Natural killer cell (primary cell): ENCODE measurements at regions not wholly inside any gene's neighbourhood (a gene's known extent, or its start where the extent isn't known, plus 50 kb on each side); places are given as distances from the start of the nearest gene placed in this dataset.
A peak's percentile ranks its signal among the peaks of the same experiment; 100 is the strongest.

Experiments
- ATAC-seq, 3 donors: fragments of 150-1000 bp in 2 of 3; fragments of 200-7000 bp in 1 of 3; cut with Tn5 transposase; 1 replicate in 1 of 3; 2 replicates in 2 of 3; pipeline ENCODE4 v1.10.0; 2021; ENCODE audit warnings: mild to moderate bottlenecking in 2 of 3, moderate library complexity in 2 of 3
- DNase-seq, 2 donors: peaks; one replicate each; pipeline versions ENCODE4 v3.0.0 to v3.0.0-alpha.2; 2013 to 2021; ENCODE audit warnings: mixed read lengths in 1 of 2
- H3K27ac ChIP-seq: one replicate; pipeline ENCODE4 v1.5.1; 2013; ENCODE audit warnings: mild to moderate bottlenecking, low read length
- H3K27me3 ChIP-seq: one replicate; pipeline ENCODE4 v1.6.1; 2013; ENCODE audit warnings: low read length; ENCODE audit not compliant: control insufficient read depth, insufficient read depth
- H3K36me3 ChIP-seq: one replicate; pipeline ENCODE4 v1.6.1; 2013; ENCODE audit warnings: low read length; ENCODE audit not compliant: control insufficient read depth, insufficient read depth
- H3K4me1 ChIP-seq: one replicate; pipeline ENCODE4 v1.6.1; 2013; ENCODE audit warnings: low read length; ENCODE audit not compliant: control insufficient read depth, insufficient read depth
- H3K4me3 ChIP-seq: one replicate; pipeline ENCODE4 v1.5.1; 2013; ENCODE audit warnings: low read length
- H3K9me3 ChIP-seq: one replicate; pipeline ENCODE4 v1.6.1; 2013; ENCODE audit warnings: low read length; ENCODE audit not compliant: control insufficient read depth, insufficient read depth
- H3K27ac Mint-ChIP-seq, 2 donors: one replicate each; pipeline ENCODE4 v1.8.0; 2022; ENCODE audit warnings: mild to moderate bottlenecking in 2 of 2, mixed read lengths in 2 of 2, moderate library complexity in 1 of 2
- H3K27me3 Mint-ChIP-seq, 2 donors: one replicate each; pipeline ENCODE4 v1.8.0; 2022; ENCODE audit warnings: low read depth in 2 of 2, mixed read lengths in 2 of 2
- H3K36me3 Mint-ChIP-seq: one replicate; pipeline ENCODE4 v1.8.0; 2022; ENCODE audit warnings: mixed read lengths
- H3K4me1 Mint-ChIP-seq, 2 donors: one replicate each; pipeline ENCODE4 v1.8.0; 2022; ENCODE audit warnings: mixed read lengths in 2 of 2
- H3K4me3 Mint-ChIP-seq: one replicate; pipeline ENCODE4 v1.8.0; 2022; ENCODE audit warnings: mild to moderate bottlenecking, moderate library complexity, mixed read lengths
- H3K9me3 Mint-ChIP-seq, 2 donors: one replicate each; pipeline ENCODE4 v1.8.0; 2022; ENCODE audit warnings: mixed read lengths in 2 of 2
- WGBS: methylation state at CpG from one replicate; pipeline ENCODE4 v1.1.7; 2013; ENCODE audit warnings: missing lambda C conversion rate; ENCODE audit not compliant: insufficient coverage; 5-methylcytosine and 5-hydroxymethylcytosine counted together
- intact Hi-C: fragments of 100-400 bp; cut with micrococcal nuclease; formaldehyde crosslinking; loops from one replicate; pipeline ENCODE4 v1.14.2; 2022
- TF ChIP-seq, protein P1 (sequence below): fragments of 200-600 bp; IDR thresholded peaks from one replicate; pipeline ENCODE4 v1.8.0; 2022; ENCODE audit warnings: antibody characterized with exemption

DNA sequence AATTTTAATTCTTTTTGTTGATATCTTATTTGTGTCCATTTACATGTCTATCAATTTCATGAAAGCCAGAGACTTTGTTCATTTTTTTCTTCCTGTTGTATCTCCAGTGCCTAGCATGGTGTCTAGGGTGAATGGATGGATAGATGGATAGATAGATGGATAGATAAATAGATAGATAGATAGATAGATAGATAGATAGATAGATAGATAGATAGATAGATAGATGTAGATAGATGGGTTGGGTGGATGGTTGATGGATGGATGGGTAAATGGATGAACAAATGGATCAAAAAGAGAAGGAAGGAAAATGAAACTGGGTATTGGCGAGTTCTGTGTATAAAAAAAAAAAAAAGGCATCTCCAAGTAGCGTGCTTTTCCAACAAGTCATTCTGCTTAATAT is 120.5 kb downstream of the FAM124B start:
- ATAC-seq: no peak
- TF ChIP-seq, protein P1, sequence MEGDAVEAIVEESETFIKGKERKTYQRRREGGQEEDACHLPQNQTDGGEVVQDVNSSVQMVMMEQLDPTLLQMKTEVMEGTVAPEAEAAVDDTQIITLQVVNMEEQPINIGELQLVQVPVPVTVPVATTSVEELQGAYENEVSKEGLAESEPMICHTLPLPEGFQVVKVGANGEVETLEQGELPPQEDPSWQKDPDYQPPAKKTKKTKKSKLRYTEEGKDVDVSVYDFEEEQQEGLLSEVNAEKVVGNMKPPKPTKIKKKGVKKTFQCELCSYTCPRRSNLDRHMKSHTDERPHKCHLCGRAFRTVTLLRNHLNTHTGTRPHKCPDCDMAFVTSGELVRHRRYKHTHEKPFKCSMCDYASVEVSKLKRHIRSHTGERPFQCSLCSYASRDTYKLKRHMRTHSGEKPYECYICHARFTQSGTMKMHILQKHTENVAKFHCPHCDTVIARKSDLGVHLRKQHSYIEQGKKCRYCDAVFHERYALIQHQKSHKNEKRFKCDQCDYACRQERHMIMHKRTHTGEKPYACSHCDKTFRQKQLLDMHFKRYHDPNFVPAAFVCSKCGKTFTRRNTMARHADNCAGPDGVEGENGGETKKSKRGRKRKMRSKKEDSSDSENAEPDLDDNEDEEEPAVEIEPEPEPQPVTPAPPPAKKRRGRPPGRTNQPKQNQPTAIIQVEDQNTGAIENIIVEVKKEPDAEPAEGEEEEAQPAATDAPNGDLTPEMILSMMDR: no peak
- H3K4me3 Mint-ChIP-seq: no peak overlapping the region
- no peaks in the 10 kb centered on the region for H3K4me1 Mint-ChIP-seq
- 88% methylated on average over 1 of the region's 2 CpGs for WGBS
- H3K36me3 ChIP-seq: no peaks in the 10 kb centered on the region
- H3K27me3 ChIP-seq: no peaks in the 10 kb centered on the region
- DNase-seq: no peak
- intact Hi-C loops: loop anchor here (5.0 kb wide), 1 partner anchor 554 kb away; no protein-coding TSS in a partner anchor
- no peaks in the 10 kb centered on the region for H3K9me3 Mint-ChIP-seq
- H3K9me3 ChIP-seq: no peaks in the 10 kb centered on the region
- H3K27me3 Mint-ChIP-seq: peaks cover 14 to 55% of the 10 kb centered on the region in 2 donors
- H3K27ac ChIP-seq: no peak overlapping the region
- no peak overlapping the region for H3K4me3 ChIP-seq
- no peaks in the 10 kb centered on the region for H3K4me1 ChIP-seq
- H3K27ac Mint-ChIP-seq: no peak overlapping the region
- H3K36me3 Mint-ChIP-seq: no peaks in the 10 kb centered on the region

DNA sequence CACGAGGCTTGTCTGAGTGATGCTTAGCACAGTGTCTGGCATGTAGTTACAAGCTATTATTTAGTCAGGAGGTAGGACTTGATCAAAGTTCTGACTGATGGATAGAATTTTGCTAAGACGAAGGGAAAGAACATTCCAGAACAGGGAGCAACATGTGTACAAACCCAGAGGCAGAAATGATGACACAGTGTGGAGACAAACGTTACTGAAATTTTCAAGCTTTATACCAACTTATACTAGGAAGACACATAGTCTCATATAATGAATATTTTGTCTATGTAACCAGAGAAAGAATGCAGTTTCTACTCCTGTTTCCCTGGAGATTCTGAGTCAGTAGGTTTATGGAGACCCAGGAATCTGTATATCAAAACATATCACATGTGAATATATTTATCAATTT is 123.4 kb downstream of the FAM124B start:
- Mint-ChIP-seq H3K36me3 (no peaks in the 10 kb centered on the region), H3K4me1 (no peaks in the 10 kb centered on the region), H3K27me3 (peaks cover 13 to 44% of the 10 kb centered on the region in 2 donors), H3K4me3 (no peak overlapping the region), H3K27ac (no peak overlapping the region), H3K9me3 (no peaks in the 10 kb centered on the region)
- Histone ChIP-seq H3K9me3 (no peaks in the 10 kb centered on the region), H3K4me1 (no peaks in the 10 kb centered on the region), H3K36me3 (no peaks in the 10 kb centered on the region), H3K27me3 (no peaks in the 10 kb centered on the region), H3K27ac (no peak overlapping the region), H3K4me3 (no peak overlapping the region)
- DNase-seq: no peak
- 73% methylated on average over 2 of the region's 3 CpGs for WGBS
- TF ChIP-seq, protein P1: no peak
- peak in 1 of 3 donors; percentile 5 for ATAC-seq
- intact Hi-C loops: no loop called here

DNA sequence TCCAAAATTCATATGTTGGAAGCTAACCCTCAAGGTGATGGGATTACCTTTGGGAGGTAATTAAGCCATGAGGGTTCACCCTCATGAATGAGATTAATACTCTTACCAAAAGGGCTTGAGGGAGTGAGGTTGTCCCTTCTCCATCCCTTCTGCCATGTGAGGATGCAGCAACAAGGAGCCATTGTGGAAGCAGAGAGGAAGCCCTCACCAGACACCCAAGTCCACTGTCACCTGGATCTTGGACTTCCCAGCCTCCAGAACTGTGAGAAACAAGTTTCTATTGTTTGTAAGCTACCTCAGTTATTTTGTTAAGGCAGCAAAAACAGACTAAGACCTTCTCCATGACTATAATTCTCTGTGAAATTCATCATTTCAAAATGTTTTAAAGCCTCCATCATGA is 125.7 kb downstream of the FAM124B start:
- Mint-ChIP-seq H3K36me3 (no peaks in the 10 kb centered on the region), H3K27me3 (peaks cover 13 to 38% of the 10 kb centered on the region in 2 donors), H3K4me1 (no peaks in the 10 kb centered on the region), H3K4me3 (no peak overlapping the region), H3K27ac (no peak overlapping the region), H3K9me3 (no peaks in the 10 kb centered on the region)
- intact Hi-C loops: no loop called here
- Histone ChIP-seq H3K36me3 (no peaks in the 10 kb centered on the region), H3K27me3 (no peaks in the 10 kb centered on the region), H3K9me3 (no peaks in the 10 kb centered on the region), H3K4me1 (no peaks in the 10 kb centered on the region), H3K4me3 (no peak overlapping the region), H3K27ac (no peak overlapping the region)
- DNase-seq (no peak), ATAC-seq (no peak)
- TF ChIP-seq, protein P1: no peak

DNA sequence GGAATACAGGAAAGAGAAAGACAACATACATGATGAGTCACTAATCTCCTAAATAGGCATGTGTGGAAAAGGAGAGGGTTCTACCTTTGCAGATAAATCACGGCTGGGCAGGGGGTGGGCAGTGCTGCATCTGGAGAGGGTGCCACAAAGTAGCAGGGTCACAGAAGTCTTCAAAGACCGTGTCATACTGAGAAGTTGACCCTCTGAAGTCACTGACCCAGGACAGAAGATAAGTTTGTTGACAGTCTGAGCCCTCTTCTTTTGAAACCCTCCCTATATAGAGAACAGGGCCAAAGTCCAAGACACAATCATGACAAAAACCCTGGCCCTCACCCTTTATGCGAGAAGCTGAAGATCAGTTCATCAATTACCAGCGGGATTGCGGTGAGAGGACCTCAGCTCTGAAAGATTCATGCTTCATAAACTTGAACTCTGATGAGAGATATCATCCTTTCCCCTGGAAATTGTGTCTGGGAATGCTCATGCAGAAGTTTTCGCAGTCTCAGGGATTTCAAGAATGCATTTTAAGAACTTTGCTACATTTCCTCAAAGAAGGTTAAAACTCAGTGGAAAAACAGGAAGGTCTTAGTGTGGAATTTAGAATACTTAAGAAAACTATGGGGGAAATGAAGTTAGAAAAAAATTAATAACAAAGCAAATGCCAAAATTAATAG is 129.5 kb downstream of the FAM124B start:
- Histone ChIP-seq H3K36me3 (no peaks in the 10 kb centered on the region), H3K27me3 (no peaks in the 10 kb centered on the region), H3K4me1 (no peaks in the 10 kb centered on the region), H3K9me3 (no peaks in the 10 kb centered on the region), H3K4me3 (no peak overlapping the region), H3K27ac (no peak overlapping the region)
- DNase-seq (no peak), ATAC-seq (no peak)
- H3K36me3 Mint-ChIP-seq: no peaks in the 10 kb centered on the region
- no peaks in the 10 kb centered on the region for H3K9me3 Mint-ChIP-seq
- no peak overlapping the region for H3K27ac Mint-ChIP-seq
- H3K27me3 Mint-ChIP-seq: peaks cover 9 to 29% of the 10 kb centered on the region in 2 donors
- H3K4me1 Mint-ChIP-seq: no peaks in the 10 kb centered on the region
- TF ChIP-seq, protein P1: no peak
- 88% methylated on average over 6 of the region's 6 CpGs for WGBS
- no peak overlapping the region for H3K4me3 Mint-ChIP-seq
- intact Hi-C loops: no loop called here
